HepG2 (cell line): ENCODE measurements at regions not wholly inside any gene's neighbourhood (a gene's known extent, or its start where the extent isn't known, plus 50 kb on each side); places are given as distances from the start of the nearest gene placed in this dataset.

Experiments used
- DR1 ChIP-seq: sonication (generic); formaldehyde crosslinking; IDR thresholded peaks from 2 replicates; pipeline ENCODE4 v1.8.0; 2021; ENCODE audit warnings: mild to moderate bottlenecking, missing genetic modification reagents, inconsistent platforms
- EP300 ChIP-seq, 3 experiments: sonication (generic) in 1 of 3; formaldehyde crosslinking in 1 of 3; IDR thresholded peaks; 2 replicates each; pipeline versions ENCODE4 v1.5.1 to v1.6.1; 2011 to 2020; ENCODE audit warnings: low read depth in 2 of 3, low read length in 2 of 3, borderline replicate concordance in 1 of 3, improper control_type of control experiment in 1 of 3, mild to moderate bottlenecking in 1 of 3, missing genetic modification reagents in 1 of 3, moderate library complexity in 1 of 3
- NFAT5 ChIP-seq: sonication (generic); formaldehyde crosslinking; IDR thresholded peaks from 2 replicates; pipeline ENCODE4 v1.4.0; 2020; ENCODE audit warnings: missing genetic modification reagents
- PCBP2 ChIP-seq: fragments of 200-400 bp; formaldehyde crosslinking; optimal IDR thresholded peaks from 2 replicates; pipeline ENCODE3; 2018; ENCODE audit warnings: low read length, low read depth; ENCODE audit not compliant: poor library complexity, severe bottlenecking
- ZFX ChIP-seq: sonication (generic); formaldehyde crosslinking; IDR thresholded peaks from 2 replicates; pipeline ENCODE4 v1.4.0; 2020; ENCODE audit warnings: mild to moderate bottlenecking, low read depth, missing genetic modification reagents, moderate library complexity
- ZNF615 ChIP-seq: sonication (generic); formaldehyde crosslinking; IDR thresholded peaks from 2 replicates; pipeline ENCODE4 v1.5.0; 2020; ENCODE audit warnings: mild to moderate bottlenecking, missing genetic modification reagents, borderline replicate concordance
- TF ChIP-seq, protein P1 (sequence below): sonication (generic); formaldehyde crosslinking; IDR thresholded peaks from 2 replicates; pipeline ENCODE4 v1.4.0; 2020; ENCODE audit warnings: missing genetic modification reagents
- TF ChIP-seq, protein P2 (sequence below): sonication (generic); formaldehyde crosslinking; IDR thresholded peaks from 2 replicates; pipeline ENCODE4 v1.5.0; 2020; ENCODE audit warnings: missing genetic modification reagents

GRCh38 chr4:32551943-32552342 is 1831.8 kb downstream of the PCDH7 start (continued):
- TF ChIP-seq NFAT5 (CRISPR knock-in tag): no peak
- no peak for TF ChIP-seq EP300 (IDR thresholded peaks at IDR 0.05; ENCODE audit: low read depth in 2 of 2, low read length in 2 of 2)
- no peak for TF ChIP-seq EP300 (CRISPR knock-in tag; IDR thresholded peaks at IDR 0.05; ENCODE audit: borderline replicate concordance)
- TF ChIP-seq, protein P1, sequence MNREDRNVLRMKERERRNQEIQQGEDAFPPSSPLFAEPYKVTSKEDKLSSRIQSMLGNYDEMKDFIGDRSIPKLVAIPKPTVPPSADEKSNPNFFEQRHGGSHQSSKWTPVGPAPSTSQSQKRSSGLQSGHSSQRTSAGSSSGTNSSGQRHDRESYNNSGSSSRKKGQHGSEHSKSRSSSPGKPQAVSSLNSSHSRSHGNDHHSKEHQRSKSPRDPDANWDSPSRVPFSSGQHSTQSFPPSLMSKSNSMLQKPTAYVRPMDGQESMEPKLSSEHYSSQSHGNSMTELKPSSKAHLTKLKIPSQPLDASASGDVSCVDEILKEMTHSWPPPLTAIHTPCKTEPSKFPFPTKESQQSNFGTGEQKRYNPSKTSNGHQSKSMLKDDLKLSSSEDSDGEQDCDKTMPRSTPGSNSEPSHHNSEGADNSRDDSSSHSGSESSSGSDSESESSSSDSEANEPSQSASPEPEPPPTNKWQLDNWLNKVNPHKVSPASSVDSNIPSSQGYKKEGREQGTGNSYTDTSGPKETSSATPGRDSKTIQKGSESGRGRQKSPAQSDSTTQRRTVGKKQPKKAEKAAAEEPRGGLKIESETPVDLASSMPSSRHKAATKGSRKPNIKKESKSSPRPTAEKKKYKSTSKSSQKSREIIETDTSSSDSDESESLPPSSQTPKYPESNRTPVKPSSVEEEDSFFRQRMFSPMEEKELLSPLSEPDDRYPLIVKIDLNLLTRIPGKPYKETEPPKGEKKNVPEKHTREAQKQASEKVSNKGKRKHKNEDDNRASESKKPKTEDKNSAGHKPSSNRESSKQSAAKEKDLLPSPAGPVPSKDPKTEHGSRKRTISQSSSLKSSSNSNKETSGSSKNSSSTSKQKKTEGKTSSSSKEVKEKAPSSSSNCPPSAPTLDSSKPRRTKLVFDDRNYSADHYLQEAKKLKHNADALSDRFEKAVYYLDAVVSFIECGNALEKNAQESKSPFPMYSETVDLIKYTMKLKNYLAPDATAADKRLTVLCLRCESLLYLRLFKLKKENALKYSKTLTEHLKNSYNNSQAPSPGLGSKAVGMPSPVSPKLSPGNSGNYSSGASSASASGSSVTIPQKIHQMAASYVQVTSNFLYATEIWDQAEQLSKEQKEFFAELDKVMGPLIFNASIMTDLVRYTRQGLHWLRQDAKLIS: no peak
- TF ChIP-seq ZFX (CRISPR knock-in tag): no peak
- TF ChIP-seq, protein P2, sequence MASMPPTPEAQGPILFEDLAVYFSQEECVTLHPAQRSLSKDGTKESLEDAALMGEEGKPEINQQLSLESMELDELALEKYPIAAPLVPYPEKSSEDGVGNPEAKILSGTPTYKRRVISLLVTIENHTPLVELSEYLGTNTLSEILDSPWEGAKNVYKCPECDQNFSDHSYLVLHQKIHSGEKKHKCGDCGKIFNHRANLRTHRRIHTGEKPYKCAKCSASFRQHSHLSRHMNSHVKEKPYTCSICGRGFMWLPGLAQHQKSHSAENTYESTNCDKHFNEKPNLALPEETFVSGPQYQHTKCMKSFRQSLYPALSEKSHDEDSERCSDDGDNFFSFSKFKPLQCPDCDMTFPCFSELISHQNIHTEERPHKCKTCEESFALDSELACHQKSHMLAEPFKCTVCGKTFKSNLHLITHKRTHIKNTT (CRISPR knock-in tag): no peak
- TF ChIP-seq DR1 (CRISPR knock-in tag): no peak
- TF ChIP-seq PCBP2: no peak
- TF ChIP-seq ZNF615 (CRISPR knock-in tag): no peak
